Dedifferentiated amniotic fluid mesenchymal stem cell (primary cell): ENCODE measurements at regions not wholly inside any gene's neighbourhood (a gene's known extent, or its start where the extent isn't known, plus 50 kb on each side); places are given as distances from the start of the nearest gene placed in this dataset.
"Not testable (repeated sequence)": the region's sequence is repeated elsewhere in the genome, so short reads cannot be mapped to it uniquely, and the experiment has no call there.

ENCODE experiments used
- DNase-seq: peaks from one replicate; pipeline ENCODE4 v3.0.0-alpha.2; 2016; ENCODE audit errors: extremely low spot score

- no peak for DNase-seq
Observed at GRCh38 chr7:26074919-26075318, 77.1 kb upstream of the NFE2L3 start.

GRCh38 chr7:26076691-26077090 lies 75.3 kb upstream of the NFE2L3 start:
- no peak for DNase-seq

- DNase-seq: no peak
Observed at GRCh38 chr7:26078437-26079336, 73.3 kb upstream of the NFE2L3 start.

GRCh38 chr7:26081638-26082037 lies 70.4 kb upstream of the NFE2L3 start:
- no peak for DNase-seq

GRCh38 chr7:26083113-26083512 lies 68.9 kb upstream of the NFE2L3 start:
- no peak for DNase-seq

- DNase-seq: no peak
Observed at GRCh38 chr7:26084418-26084817, 67.6 kb upstream of the NFE2L3 start.

GRCh38 chr7:26085771-26086170 lies 66.2 kb upstream of the NFE2L3 start:
- DNase-seq: no peak

- DNase-seq: no peak
Observed at GRCh38 chr7:26087321-26088091, 64.5 kb upstream of the NFE2L3 start.

- not testable (repeated sequence) for DNase-seq
Observed at GRCh38 chr7:26089469-26089868, 62.5 kb upstream of the NFE2L3 start.

- DNase-seq: peak; percentile 71
Observed at GRCh38 chr7:26090927-26091519, 61.0 kb upstream of the NFE2L3 start.

GRCh38 chr7:26091933-26092332 lies 60.1 kb upstream of the NFE2L3 start:
- DNase-seq: no peak

GRCh38 chr7:26093023-26093422 lies 59.0 kb upstream of the NFE2L3 start:
- DNase-seq: no peak

GRCh38 chr7:26096136-26096535 lies 55.9 kb upstream of the NFE2L3 start:
- no peak for DNase-seq

- no peak for DNase-seq
Observed at GRCh38 chr7:26097837-26098668, 53.9 kb upstream of the NFE2L3 start.

GRCh38 chr7:26099236-26099635 lies 52.8 kb upstream of the NFE2L3 start:
- DNase-seq: no peak

- DNase-seq: no peak
Observed at GRCh38 chr7:26100406-26101339, 51.3 kb upstream of the NFE2L3 start.

GRCh38 chr7:26101361-26102151 lies 50.4 kb upstream of the NFE2L3 start:
- no peak for DNase-seq

GRCh38 chr7:26102176-26102575 lies 49.8 kb upstream of the NFE2L3 start:
- DNase-seq: no peak
